SHP77 treated with DMSO at 0.1 percent for 48 hours (cell line): ENCODE measurements at regions not wholly inside any gene's neighbourhood (a gene's known extent, or its start where the extent isn't known, plus 50 kb on each side); places are given as distances from the start of the nearest gene placed in this dataset.

Source experiments
- DNase-seq: peaks from one replicate; lab custom pipeline; 2025; lab: John Stamatoyannopoulos, UW

DNA sequence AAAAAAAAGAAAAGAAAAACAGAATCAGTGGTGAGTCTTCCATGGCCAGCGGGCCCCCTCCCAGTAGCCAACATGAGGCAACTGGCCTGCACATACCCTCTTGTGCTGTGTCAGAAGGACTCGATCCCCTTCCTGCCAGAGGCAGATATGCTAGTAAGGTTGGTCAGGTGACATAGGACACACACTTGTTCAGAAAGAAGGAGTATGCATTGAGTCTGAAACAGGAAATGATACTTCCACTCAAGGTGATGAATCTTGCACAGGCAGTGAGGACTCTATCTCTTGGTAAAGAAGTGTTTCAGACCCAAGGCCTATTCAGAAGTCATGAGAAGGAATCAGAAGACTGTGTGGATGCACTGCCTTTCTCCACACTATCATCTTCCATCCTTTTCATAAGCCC, 269.7 kb upstream of the FAR2 start:
- DNase-seq = no peak

DNA sequence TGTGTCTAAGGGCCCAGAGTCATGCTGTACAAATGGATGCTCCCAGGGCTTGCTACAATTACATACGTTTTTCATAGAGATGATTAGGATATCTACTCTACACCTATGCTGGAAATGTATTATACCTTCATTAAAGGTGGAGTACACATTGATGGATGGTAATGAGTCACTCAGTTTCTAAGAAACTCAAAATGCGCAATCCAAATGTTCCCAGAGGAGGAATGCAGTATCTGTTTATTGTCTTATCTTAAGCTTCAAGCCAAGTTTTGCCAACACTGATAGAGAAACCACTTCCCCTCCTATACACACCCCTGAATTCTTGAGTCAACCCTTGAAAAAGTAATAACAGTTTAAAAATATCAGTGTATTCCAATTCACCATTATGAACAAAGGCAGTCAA, 266.6 kb upstream of the FAR2 start:
- no peak for DNase-seq

DNA sequence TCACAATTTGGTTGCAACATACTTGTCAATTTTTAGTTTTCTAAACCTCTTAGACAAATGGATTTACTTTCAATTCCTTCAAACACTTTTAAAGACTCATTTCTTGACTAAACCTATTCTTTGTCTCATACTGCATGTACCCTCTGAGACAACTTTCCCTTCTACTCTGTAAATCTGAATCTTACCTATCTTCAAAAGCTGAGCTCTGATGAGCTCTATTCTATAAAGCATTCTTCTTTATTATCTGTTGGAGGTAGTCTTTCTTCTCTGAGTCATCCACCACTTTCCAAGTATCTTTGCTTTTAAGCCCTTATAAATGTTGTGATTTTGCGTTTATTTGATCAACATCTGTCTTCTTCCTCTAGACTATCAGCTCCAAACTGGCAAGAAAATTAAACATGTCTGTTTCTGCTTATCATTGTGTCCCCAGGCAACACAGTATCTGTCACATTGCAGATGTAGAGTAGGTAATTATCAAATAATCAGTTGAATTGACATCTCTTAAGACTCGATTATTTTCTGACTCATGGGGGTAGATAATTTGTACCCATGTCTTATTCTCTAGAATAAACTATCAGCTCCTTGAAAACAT, 265.6 kb upstream of the FAR2 start:
- DNase-seq = no peak

DNA sequence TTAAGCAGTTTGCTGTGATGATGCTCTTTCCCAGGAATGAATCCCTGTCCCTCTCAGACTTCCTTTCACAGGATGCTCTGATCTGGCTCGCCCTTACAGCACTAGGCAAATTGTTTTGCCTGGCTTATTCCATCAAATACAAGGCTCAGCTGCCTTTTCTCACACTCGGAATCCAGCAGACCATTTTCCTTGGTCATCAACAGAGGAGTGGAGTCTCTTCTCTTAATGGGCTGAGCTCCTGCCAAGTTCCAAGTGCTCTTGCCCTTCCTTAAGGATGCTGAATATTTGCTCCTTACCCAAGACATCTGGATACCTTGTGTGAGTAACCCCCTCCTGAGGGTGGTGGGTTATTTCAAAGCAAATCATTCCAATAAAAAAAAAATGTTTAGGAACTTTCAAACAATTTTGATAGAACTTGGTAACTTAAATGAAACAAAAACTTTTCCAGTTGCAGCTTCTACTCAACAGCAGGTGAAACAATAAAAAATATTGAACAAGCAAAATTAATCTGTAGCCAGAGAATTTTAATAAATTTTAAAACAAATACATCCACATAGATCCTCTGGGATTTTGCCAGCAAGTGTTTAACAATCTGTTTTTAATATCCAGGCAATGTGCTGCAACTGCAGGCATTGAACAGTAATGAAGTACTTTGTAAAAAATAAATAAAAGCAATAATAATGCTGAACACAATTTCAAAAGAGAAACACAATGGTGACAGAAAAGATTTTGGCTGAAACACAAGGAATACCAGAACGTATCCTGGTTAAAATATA, 264.0 kb upstream of the FAR2 start:
- DNase-seq = no peak

DNA sequence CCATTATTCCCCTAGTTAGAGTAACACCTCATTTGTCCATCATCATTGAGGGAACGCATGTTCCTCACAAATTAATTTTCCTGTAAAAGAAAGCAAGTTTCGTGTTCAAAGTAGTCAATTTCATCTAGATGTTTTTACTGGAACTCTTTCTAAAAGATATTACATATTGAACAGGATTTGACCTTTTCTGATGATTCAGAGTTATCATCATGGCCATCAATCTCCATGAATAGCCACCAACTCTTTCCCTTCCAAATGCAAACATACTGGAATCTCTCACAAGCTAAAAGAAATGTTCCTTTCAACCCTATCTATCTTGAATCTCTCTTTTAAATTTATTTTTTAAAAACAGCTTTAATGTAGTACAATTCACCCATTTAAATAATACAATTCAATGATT, 263.1 kb upstream of the FAR2 start:
- no peak for DNase-seq

DNA sequence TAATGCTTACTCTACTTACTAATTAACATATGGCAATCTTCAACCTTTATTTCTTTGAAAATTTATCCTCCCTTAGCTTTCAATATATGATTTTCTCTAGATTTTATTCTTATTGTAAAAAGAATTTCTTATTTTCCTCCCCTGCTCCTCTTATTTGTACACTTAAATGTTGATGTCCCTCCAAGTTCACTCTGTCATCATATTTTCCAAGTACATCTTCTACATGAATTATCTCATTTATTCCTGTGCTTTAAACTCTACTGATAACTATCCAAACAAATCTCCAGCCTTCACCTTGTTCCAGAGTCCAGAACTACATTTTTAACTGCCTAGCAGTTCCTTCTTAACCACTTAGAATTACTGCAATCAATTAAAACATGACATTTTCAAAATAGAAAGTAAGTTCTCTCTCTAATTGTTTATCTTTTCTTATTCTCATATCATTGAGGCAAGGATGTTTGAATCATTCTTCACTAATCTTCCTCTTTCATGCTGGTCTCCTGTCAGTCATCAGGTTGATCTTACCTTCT, 261.6 kb upstream of the FAR2 start:
- no peak for DNase-seq

DNA sequence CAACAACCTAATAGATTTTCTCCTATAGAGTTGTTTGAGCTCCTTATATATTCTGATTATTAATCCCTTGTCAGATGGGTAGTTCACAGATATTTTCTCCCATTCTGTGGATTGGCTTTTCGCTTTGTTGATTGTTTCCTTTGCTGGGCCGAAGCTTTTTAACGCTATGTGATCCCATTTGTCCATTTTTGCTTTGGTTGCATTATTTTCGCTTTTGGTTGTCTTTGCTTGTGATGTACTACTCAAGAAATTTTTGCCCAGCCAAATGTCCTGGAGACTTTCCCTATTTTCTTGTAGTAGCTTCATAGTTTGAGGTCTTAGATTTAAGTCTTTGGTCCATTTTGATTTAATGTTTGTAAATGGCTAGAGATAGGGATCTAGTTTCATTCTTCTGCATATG, 258.4 kb upstream of the FAR2 start:
- no peak for DNase-seq

DNA sequence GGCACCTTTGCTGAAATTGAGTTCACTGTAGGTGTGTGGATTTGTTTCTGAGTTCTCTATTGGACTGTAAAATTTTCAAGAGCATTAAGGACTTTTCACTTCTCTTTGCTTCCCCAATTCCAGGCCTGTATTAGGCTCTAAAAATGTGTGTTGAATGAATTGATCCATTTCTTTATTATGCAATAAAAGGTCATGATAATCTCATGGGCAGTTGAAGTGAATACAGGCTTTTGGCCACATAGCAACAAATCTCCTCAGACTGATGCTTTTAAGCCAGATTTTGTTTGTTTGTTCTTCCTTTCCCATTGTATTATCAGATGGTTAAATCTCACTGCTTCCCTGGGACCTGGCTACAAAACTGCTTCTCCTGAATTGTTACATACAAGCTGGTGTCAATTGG, 258.0 kb upstream of the FAR2 start:
- DNase-seq = no peak

DNA sequence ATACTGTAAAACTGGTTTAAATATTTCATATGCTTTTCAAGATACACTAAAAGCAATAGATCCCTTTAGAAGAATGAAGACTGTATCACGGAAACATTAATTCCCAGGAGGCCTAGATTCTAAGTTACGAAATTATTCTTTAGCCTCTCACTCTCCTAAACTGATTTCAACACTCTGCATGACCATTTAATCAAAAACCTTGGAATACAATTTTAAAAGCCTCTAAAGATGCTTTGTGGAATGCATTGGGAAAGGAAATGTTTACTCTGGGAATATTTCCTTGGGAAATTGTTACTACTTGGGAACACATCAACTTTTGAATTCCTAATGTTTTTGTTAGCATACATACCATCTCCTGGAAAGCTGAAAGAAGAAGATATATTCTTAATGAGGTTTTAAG, 255.7 kb upstream of the FAR2 start:
- no peak for DNase-seq

DNA sequence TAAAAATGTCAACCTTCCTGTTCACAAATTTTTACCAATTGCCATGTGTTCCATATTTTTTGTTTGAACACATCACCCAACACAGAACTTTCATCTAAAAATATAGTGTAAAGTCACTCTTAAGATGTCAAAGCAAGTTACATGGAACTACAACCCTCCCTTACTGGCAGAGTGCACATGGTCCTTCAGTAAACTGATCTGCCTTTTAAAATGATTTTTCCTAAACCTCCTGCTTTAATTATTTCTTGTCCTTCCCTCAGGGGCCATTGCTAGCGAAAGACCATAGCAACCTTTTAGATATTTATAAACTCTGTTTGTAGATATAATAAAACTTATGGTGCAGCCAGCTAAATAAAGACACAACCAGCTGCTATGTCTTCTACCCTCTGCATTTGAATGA, 255.2 kb upstream of the FAR2 start:
- no peak for DNase-seq

DNA sequence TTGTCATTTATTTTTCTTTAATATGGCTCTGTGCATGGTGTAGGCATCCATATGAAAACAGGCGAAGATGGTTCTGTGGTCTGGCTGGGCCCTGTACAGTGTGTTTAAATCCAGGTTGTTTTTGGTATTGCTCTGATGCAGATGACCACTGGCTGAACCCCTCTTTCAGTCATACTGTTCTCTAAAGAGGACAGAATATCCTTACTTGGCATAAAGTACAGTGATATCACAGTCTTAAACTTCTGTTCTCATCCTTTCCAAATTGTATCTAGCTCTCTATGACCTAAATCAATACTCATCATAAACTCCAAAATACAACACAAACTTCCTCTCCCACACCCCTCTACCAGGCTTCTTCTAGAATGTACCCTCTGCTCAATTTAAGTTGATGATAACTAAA, 252.7 kb upstream of the FAR2 start:
- no peak for DNase-seq

DNA sequence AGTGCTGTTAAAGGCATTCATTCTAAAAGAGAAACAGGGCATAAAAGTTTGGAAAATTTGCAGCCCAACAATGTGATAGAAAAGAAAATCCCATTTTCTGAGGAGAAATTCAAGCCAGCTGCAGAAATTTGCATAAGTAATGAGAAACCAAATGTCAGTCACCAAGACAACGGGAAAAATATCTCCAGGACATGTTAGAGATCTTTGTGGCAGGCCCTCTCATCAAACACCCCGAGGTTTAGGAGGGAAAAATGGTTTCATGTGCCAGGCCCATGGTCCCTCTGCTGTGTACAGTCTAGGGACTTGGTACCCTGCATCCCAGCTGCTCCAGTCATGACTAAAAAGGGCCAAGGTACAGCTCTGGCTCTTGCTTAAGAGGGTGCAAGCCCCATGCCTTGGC, 251.0 kb upstream of the FAR2 start:
- DNase-seq = no peak

DNA sequence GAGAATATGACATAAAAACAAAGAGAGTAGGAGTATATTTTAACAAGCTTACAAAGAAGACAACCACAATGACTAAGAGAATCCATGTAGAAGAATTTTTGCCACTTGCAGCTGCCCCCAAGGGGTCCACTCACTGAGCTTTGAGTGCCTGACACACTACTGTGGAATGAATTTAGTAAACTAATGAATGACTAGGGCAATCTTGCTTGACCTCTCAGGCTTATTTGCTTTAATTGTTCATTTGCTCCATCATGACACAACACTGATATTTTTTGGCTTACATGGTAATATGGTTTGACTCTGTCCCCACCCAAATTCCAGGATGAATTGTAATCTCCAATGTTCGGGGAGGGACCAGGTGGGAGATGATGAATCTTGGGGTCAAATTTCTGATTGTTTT, 249.1 kb upstream of the FAR2 start:
- DNase-seq = no peak

DNA sequence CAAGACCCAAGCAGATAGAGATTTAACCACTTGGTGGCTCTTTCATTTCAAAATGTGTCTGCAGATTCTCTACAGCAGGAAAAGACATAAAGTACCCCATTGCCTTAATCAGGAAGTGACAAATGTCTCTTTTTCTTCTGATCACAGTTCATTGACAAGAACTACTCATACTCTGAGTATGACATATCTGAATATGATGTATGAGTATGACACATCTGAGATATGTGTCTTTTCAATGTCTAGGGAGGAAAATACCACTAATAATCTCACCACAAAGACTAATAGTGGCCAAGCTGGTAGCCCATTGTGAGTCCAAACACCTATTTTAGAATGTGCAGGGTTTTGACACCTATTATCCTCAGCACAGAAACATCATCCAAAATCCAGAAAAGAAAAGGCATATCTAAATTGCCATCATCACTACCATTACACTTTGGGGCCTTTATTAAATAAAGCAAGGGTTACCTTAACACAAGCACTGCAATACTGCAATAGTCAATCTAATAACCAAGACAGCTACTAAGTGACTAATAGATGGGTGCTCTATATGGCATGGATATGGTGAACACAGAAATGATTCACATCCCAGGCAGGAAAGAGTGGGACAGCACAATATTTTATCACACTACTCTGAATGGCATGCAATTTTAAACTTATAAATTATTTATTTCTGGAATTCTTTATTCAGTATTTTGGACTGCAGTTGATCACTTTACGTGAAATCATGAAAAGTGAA, 243.7 kb upstream of the FAR2 start:
- no peak for DNase-seq

DNA sequence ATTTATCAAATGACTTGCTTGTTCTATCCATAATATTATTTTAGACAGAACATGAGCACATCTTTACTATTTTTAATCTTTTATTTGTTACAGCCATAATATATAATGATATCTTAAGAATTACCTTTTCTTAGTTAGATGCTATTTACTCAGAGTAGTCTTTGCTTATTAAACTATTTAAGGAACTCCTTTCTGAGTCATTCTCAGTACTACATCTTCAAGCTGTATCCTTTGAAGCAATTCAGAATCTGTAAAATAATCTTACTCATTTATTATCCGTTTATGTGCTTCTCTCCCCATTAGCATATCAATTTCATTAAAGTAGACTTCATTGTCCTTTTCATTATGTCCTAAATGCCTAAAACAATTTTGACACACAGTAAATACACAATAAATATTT, 240.4 kb upstream of the FAR2 start:
- no peak for DNase-seq

DNA sequence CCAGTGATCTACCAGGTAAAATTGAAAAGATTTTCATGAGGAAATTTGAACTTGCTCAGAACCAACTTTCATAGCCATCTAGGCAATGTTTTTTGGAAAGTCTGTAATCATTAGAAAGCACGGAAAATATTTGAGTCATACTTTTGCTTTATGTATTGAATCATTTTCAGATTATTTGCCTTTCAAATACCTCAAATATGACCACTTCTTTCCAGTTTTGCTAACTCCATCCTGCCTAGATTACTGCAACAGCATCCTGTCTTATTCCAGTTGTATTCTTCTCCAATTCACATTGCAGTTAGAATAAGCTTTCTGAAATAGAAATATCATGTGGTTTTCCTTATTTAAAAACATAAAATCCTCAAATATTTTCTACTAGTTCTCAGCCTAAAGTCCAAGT, 239.8 kb upstream of the FAR2 start:
- DNase-seq = no peak

DNA sequence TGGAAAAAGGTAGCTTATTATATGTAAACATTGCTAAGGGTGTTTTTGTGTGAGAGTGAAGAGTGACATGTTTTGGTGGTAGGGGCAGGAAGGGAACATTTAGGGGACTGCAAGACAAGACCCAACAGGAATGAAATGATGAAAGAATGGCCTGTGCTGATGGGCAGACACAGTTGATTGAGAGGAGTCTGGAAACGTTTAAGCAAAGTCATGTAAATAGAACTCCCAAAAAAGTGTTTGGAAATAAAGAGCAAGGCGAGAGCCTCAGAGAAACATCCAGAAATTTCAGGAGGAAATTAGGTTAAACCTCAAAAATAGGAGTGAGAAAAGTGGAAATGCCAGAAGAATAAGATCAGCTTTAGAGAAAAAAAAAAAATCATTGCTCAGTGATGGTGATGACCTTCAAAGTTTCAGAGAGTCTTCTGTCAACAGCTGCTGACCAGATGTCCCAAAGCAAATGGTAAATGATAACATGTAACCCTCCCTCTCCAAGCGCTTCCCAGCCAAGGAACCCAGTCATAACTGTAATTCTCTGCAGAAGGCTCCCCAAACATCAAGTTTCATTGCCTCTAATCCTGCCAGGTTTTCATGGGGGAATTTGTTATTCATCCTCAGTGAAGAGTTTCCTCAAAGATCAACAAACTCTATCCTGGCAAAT, 223.2 kb upstream of the FAR2 start:
- no peak for DNase-seq

DNA sequence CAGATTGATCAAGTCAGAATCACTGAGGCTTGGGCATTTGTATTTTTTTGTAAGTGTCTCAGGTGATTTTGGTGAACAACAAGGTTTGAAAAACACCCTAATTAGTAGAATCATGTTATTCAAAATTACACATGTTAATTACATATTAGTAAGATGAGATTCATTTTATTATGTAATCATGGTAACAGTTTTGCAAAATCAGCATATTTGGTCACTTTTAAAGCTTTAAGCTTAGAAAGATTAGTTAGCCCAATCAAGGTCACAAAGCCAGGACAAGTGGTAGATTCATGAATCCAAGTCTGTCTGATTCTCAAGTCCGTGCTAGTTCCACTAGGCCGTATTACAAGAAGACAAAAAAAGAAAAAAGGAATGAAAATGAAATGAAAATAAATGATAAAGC, 218.4 kb upstream of the FAR2 start:
- DNase-seq = no peak

DNA sequence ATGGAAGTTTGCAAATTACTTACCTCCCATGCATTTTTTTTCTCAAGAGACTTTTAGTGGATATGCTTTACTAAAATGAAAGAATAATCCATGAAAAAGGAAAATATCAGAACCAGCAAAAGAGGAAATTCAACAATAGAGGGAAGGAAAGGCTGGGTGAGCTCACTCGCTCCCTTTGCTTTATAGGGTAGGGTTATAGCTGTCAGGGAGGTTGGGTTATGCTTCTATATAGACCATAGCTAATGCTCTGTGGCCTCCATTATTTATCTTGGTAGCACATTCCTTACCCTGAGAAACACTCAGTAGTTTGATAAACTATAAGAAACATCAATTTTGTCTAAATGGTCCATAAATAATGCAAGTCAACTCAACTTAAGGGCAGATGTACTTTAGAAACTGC, 215.9 kb upstream of the FAR2 start:
- DNase-seq = no peak

DNA sequence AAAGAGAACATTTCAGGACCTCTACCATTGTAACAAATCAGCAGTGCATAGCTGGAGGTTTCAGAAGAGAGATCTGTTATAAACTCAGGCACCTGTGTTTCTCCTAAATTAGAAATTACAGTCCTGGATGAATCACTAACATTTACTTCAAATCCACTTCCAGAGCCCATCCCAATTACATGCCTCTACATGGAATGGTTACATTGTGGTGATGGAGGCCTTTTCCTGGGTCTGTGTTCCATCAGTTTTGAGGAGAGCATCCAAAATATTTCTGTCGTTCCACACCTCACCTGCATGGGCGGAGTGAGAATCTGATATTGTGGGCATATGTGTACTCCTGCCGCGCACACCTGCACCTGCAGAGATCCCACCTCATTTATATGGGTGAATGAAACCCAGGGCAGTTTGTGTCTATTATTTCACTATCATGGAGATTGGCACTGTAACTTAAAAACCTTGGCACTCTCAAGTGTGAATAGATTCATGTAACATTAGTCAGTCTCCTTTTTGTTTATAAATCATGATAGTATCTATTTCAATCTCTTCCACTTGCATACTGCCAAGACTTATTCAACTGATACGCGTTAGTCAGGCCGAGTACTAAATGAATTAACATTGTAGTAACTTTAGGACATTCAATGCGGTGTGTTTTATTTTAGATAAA, 215.1 kb upstream of the FAR2 start:
- DNase-seq = no peak

DNA sequence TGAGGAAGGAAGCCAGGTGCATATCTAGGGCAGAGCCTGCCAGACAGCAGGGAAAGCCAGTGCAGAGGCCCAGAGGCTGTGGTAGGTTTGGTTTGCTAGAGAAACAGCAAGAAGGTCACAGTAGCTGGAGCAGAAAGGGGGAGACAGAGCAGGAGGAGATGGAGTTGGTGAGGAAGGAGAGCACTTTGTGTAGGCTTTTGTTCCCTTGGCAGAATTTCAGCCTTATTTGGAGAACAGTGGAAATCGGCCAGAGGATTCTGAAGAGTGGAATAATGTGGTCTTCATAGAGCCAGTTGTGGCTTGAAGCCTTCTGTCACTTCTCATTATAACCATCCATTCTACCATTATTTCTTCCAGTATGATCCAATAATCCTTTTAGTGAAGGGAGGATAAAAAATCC, 212.9 kb upstream of the FAR2 start:
- no peak for DNase-seq

DNA sequence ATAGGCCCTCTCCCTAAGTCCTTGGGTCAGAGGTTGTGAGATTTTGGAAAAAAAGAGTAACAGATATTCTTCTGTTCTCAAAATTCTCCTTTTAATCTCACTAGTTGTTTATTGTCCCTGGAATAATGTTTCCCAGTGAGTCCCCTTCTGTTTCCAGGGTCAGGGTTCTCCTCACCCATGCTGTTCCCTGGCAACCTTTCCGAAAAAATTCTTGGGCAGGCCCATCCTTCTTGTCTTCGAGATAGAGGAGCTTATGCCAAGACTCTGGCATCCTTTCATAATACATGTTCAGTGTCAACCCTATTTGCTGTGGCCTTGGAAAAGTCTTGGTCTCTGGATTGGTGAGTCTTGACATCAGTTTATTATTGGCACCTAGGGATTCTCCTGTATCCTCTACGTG, 212.4 kb upstream of the FAR2 start:
- DNase-seq = no peak
